ENCODE measurements at regions not wholly inside any gene's neighbourhood (a gene's known extent, or its start where the extent isn't known, plus 50 kb on each side); places are given as distances from the start of the nearest gene placed in this dataset.

DNA sequence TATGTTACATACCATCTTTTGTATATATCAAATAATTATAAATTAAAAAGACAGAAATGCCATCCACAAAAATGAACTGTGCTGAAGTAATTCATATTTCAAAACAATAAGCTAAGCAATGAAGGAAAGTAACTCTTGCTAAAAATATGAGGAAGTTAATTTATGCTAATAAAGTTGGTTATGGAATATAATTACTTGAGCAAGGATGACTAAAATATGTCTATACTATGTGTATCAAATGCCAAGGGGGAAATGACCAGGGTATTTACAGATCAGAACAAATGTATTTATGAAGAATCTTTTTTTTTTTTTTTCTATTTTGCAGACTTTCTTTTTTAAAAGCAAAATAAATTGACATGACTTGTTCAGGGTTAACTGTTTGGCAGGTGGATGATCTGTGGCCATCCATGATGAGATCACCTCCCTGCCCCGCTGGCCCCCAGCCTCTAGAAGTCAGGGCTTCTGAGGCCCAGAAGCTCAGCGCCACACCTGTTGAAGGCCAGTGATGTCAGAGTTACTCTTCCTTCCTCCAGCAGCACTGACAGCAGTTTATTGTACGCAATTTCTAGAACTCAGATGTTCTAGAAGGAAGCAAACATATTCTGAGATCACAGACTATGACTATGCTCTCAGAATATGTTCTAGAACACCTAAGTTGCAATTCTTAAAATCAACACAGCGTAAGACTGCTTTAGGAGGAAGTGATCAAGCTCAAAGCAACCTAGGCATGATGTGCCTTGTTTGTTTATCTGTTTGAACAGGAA, 196.1 kb upstream of the KLF14 start:
- DNase-seq, result no peak
- Histone ChIP-seq H3K36me3 (no peaks in the 10 kb centered on the region), H3K27me3 (no peaks in the 10 kb centered on the region), H3K9me3 (no peaks in the 10 kb centered on the region), H3K27ac (peak overlapping the region; percentile 14 to 45), H3K4me1 (no peaks in the 10 kb centered on the region), H3K4me3 (no peak overlapping the region)
- intact Hi-C loops (cut with DNase I; ENCODE audit: low total_unique reads), result no loop called here
- TF ChIP-seq CTCF (IDR thresholded peaks at IDR 0.05) (no peak), POLR2A (IDR thresholded peaks at IDR 0.05) (no peak)

GRCh38 chr7:130930681-130931080, 196.7 kb upstream of the KLF14 start:
- H3K4me1 ChIP-seq, result no peaks in the 10 kb centered on the region
- no peaks in the 10 kb centered on the region for H3K9me3 ChIP-seq
- intact Hi-C loops (cut with DNase I; ENCODE audit: low total_unique reads), result no loop called here
- H3K27me3 ChIP-seq, result no peaks in the 10 kb centered on the region
- peak overlapping the region; percentile 14 to 45 for H3K27ac ChIP-seq
- no peak for DNase-seq
- TF ChIP-seq CTCF (IDR thresholded peaks at IDR 0.05), result no peak
- TF ChIP-seq POLR2A (IDR thresholded peaks at IDR 0.05), result no peak
- H3K36me3 ChIP-seq, result no peaks in the 10 kb centered on the region
- H3K4me3 ChIP-seq, result no peak overlapping the region

DNA sequence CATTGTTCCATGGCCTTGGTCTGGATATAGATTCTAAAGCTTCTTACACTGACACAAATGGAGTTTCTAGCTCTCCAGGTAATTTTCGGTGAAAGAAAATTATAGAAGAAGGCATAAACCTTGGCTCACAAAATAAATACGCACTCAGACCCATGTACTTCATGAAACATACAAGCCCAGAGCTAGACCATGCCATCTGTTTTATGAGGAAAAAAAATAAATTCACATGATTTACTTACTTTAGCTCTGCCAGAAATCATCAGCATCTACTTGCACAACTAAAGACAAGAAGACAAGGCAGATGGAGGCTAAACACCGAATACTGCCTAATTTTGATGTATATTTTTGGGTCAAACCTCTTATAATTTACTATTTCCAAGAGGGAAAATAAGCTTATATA, 197.4 kb upstream of the KLF14 start:
- Histone ChIP-seq H3K36me3 (no peaks in the 10 kb centered on the region), H3K27me3 (no peaks in the 10 kb centered on the region), H3K27ac (peak overlapping the region; percentile 0 to 14), H3K4me3 (no peak overlapping the region), H3K4me1 (no peaks in the 10 kb centered on the region), H3K9me3 (no peaks in the 10 kb centered on the region)
- TF ChIP-seq POLR2A (IDR thresholded peaks at IDR 0.05), result no peak
- no peak for TF ChIP-seq CTCF (IDR thresholded peaks at IDR 0.05)
- DNase-seq, result no peak
- intact Hi-C loops (cut with DNase I; ENCODE audit: low total_unique reads), result no loop called here

DNA sequence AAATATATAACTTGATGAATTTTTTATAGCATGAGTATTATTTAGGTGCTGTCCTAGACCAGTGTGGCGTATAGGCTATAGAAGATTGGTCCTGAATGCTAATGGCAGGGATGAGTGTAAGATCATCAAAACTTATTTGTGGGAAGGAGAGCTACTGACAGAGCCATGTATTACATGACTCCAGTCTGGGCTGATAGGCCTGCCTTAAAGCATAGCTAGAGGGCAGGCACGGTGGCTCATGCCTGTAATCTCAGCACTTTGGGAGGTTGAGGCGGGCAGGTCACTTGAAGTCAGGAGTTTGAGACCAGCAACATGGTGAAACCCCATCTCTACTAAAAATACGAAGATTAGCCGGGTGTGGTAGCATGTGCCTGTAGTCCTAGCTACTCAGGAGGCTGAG, 198.1 kb upstream of the KLF14 start:
- Histone ChIP-seq H3K9me3 (no peaks in the 10 kb centered on the region), H3K36me3 (no peaks in the 10 kb centered on the region), H3K27me3 (no peaks in the 10 kb centered on the region), H3K4me1 (peaks cover 0 to 6% of the 10 kb centered on the region in 2 donors), H3K27ac (peak overlapping the region in 1 of 2 donors; percentile 0), H3K4me3 (no peak overlapping the region)
- TF ChIP-seq POLR2A (IDR thresholded peaks at IDR 0.05), result no peak
- intact Hi-C loops (cut with DNase I; ENCODE audit: low total_unique reads), result no loop called here
- no peak for DNase-seq

DNA sequence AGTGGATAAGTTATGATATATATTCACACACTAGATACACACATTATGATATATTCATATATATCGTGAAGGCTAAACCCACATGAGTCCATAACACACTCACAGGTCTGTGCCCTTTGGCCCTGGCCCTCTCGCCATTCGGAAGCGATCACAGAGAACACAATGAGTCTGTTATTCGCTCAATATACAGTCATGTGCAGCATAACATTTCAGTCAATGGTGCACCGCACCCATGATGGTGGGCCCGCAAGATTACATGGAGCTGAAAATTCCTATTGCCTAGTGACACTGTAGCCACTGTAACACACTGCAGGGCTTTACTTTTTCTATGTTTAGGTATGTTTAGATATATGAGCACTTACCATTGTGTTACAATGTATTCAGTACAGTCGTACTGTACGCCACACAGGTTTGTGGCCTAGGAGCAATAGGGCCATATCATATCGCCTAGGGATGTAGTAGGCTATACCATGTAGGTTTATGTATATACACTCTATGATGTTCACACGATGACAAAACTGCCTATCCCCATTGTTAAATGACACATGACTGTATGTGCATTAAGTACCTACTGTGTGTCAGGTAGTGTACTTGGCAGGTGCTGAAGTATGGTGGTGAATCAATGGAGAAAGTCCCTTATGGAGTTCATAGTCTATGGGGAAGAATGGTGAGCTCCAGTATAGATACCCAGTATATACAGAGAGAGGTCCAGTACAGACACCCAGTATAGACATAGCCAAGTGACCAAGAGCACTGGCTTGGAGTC, 198.8 kb upstream of the KLF14 start:
- H3K4me1 ChIP-seq, result peaks cover 0 to 10% of the 10 kb centered on the region in 2 donors
- intact Hi-C loops (cut with DNase I; ENCODE audit: low total_unique reads), result no loop called here
- H3K9me3 ChIP-seq, result no peaks in the 10 kb centered on the region
- H3K36me3 ChIP-seq, result no peaks in the 10 kb centered on the region
- no peak overlapping the region for H3K4me3 ChIP-seq
- TF ChIP-seq POLR2A (IDR thresholded peaks at IDR 0.05), result no peak
- TF ChIP-seq CTCF (IDR thresholded peaks at IDR 0.05), result no peak
- H3K27me3 ChIP-seq, result no peaks in the 10 kb centered on the region
- no peak overlapping the region for H3K27ac ChIP-seq
- no peak for DNase-seq
